HepG2 (cell line): ENCODE measurements at regions not wholly inside any gene's neighbourhood (a gene's known extent, or its start where the extent isn't known, plus 50 kb on each side); places are given as distances from the start of the nearest gene placed in this dataset.

Experiments used
- ATAC-seq: fragments of 200-7000 bp; cut with Tn5 transposase; 3 replicates; pipeline ENCODE4 v1.9.1; 2020; ENCODE audit warnings: mild to moderate bottlenecking, moderate library complexity
- BruUV-seq: library from RNA; stranded (reverse); fragments of 400-500 nt; replicated peaks from 2 replicates; lab custom pipeline; 2021; lab: Mats Ljungman, UMichigan
- CTCF ChIA-PET: fragments of 300-600 bp; formaldehyde crosslinking; extraction: SDS; loops from one replicate; lab custom pipeline; 2021; ENCODE audit warnings: low total read pairs, inconsistent platforms, low intra/inter-chr PET ratio; lab: Yijun Ruan, JAX
- POLR2A ChIA-PET: fragments of 350-600 bp; sonication (Branson Sonifier 250); formaldehyde crosslinking; loops from one replicate; lab custom pipeline; 2020; ENCODE audit warnings: antibody characterized with exemption, inconsistent platforms; lab: Yijun Ruan, JAX
- DNase-seq: peaks from one replicate; pipeline ENCODE4 v3.0.0-alpha.2; 2015; ENCODE audit warnings: low spot score
- FAIRE-seq: peaks from 3 replicates; lab custom pipeline; 2011; peaks lifted over from hg19 to GRCh38; lab: Jason Lieb, UNC
- H2AFZ ChIP-seq: one replicate; pipeline ENCODE4 v1.6.1; 2011; ENCODE audit warnings: low read length, inconsistent platforms
- H3K27ac ChIP-seq: fragments of 300-600 bp; 3 replicates; pipeline ENCODE4 v1.8.0; 2011; ENCODE audit warnings: mixed run types, mild to moderate bottlenecking, mixed read lengths, low read length, inconsistent platforms; ENCODE audit not compliant: insufficient read depth; ENCODE audit errors: extremely low read length
- H3K27me3 ChIP-seq, 2 experiments: fragments of 200-600 bp in 1 of 2; 2 replicates in 1 of 2; 3 replicates in 1 of 2; pipeline versions ENCODE4 v1.6.0 to v1.8.0; 2011; ENCODE audit warnings: low read length in 2 of 2, mild to moderate bottlenecking in 2 of 2, moderate library complexity in 2 of 2, inconsistent platforms in 1 of 2; ENCODE audit not compliant: insufficient read depth in 2 of 2, control insufficient read depth in 1 of 2
- H3K36me3 ChIP-seq, 2 experiments: fragments of 200-600 bp in 1 of 2; replicated peaks in 1 of 2; 2 replicates in 1 of 2; 3 replicates in 1 of 2; pipeline versions ENCODE4 v1.5.1 to v1.8.0; 2011; ENCODE audit warnings: low read length in 2 of 2, inconsistent platforms in 1 of 2; ENCODE audit not compliant: insufficient read depth in 2 of 2, control insufficient read depth in 1 of 2
- H3K4me1 ChIP-seq: 2 replicates; pipeline ENCODE4 v1.5.1; 2012; ENCODE audit warnings: low read length, inconsistent platforms; ENCODE audit not compliant: insufficient read depth
- H3K4me2 ChIP-seq: 2 replicates; pipeline ENCODE4 v1.6.0; 2011; ENCODE audit warnings: low read depth, low read length, inconsistent platforms
- H3K4me3 ChIP-seq, 3 experiments: fragments of 200-600 bp in 1 of 3; sonication (generic), shearing (Covaris generic) in 1 of 3; replicated peaks in 1 of 3; 2 replicates each; pipeline ENCODE4 v1.5.1; 2011 to 2016; ENCODE audit warnings: low read length in 3 of 3, inconsistent platforms in 2 of 3, low read depth in 2 of 3, mild to moderate bottlenecking in 2 of 3, control low read depth in 1 of 3, mixed read lengths in 1 of 3; ENCODE audit not compliant: insufficient read depth in 1 of 3
- H3K79me2 ChIP-seq: one replicate; pipeline ENCODE4 v1.6.1; 2011; ENCODE audit warnings: low read length, inconsistent platforms; ENCODE audit not compliant: insufficient read depth
- H3K9ac ChIP-seq: 2 replicates; pipeline ENCODE4 v1.6.0; 2011; ENCODE audit warnings: mild to moderate bottlenecking, low read depth, low read length, inconsistent platforms; ENCODE audit not compliant: insufficient read depth
- H3K9me3 ChIP-seq: 2 replicates; pipeline ENCODE4 v1.5.1; 2012; ENCODE audit warnings: mild to moderate bottlenecking, low read length
- H4K20me1 ChIP-seq: 2 replicates; pipeline ENCODE4 v1.6.0; 2011; ENCODE audit warnings: inconsistent platforms, mild to moderate bottlenecking, low read length, moderate library complexity; ENCODE audit not compliant: insufficient read depth
- ETS1 ChIP-seq: sonication (generic); formaldehyde crosslinking; IDR thresholded peaks from 2 replicates; pipeline ENCODE4 v1.4.0; 2020; ENCODE audit warnings: missing genetic modification reagents
- NFE2L2 ChIP-seq: fragments of 150-350 bp; IDR thresholded peaks from 2 replicates; pipeline ENCODE4 v1.6.1; 2014; ENCODE audit warnings: low read length
- POLR2G ChIP-seq: fragments of 200-400 bp; formaldehyde crosslinking; IDR thresholded peaks from 2 replicates; pipeline ENCODE4 v1.6.1; 2018; ENCODE audit warnings: mild to moderate bottlenecking, low read depth, low read length, moderate library complexity
- RBM39 ChIP-seq: fragments of 200-400 bp; formaldehyde crosslinking; IDR thresholded peaks from one replicate; pipeline ENCODE4 v1.6.1; 2018; ENCODE audit warnings: antibody characterized with exemption, mild to moderate bottlenecking, low read depth, low read length; ENCODE audit not compliant: poor library complexity, severe bottlenecking
- WGBS: methylation state at CpG from one replicate; pipeline ENCODE4 v1.1.6; 2017; ENCODE audit warnings: low lambda C conversion rate; 5-methylcytosine and 5-hydroxymethylcytosine counted together
- in situ Hi-C: cut with HindIII; loops from 2 replicates; pipeline ENCODE4 v1.10.0; 2017; ENCODE audit warnings: low pct_unique_long_range_greater_than_20kb; ENCODE audit not compliant: extremely low pct_ligation_motif_present
- intact Hi-C: fragments of 100-400 bp; cut with micrococcal nuclease; formaldehyde crosslinking; loops from one replicate; pipeline ENCODE4 v1.10.0; 2022; ENCODE audit not compliant: unreplicated experiment

- no peak for TF ChIP-seq NFE2L2
Observed at GRCh38 chr6:128600397-128600951, 80.1 kb upstream of the PTPRK start (continued).

DNA sequence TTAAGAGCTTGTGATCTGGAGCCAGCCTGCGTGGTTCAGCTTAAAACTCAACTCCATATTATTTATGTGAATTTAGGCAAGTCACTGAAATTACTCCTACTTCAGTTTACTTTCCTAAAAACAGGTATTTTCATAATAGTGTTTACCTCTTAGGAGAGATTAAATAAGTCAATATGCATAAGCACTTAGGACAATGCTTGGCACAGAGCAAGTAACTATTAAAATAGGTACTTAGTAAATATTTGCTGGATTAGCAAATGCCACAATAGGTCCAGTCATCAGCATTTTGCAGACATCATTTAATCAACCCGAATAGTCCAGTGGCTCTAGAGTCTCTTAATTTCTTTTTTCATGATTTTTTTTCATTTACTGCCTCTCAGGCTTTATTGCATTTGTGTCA, 78.6 kb upstream of the PTPRK start:
- Histone ChIP-seq H4K20me1 (no peaks in the 10 kb centered on the region), H3K79me2 (no peaks in the 10 kb centered on the region), H3K4me2 (no peak overlapping the region), H3K9me3 (no peaks in the 10 kb centered on the region), H3K4me3 (no peak overlapping the region), H3K9ac (no peak overlapping the region), H2AFZ (no peak overlapping the region), H3K27me3 (peaks cover 0 to 13% of the 10 kb centered on the region in 2 experiments; a peak in 2 of 5 replicates), H3K4me1 (no peaks in the 10 kb centered on the region), H3K27ac (no peak overlapping the region), H3K36me3 (no peaks in the 10 kb centered on the region)
- no peak for TF ChIP-seq ETS1
- TF ChIP-seq POLR2G = no peak
- DNase-seq (no peak), FAIRE-seq (no peak), ATAC-seq (no peak)
- in situ Hi-C loops (no loop called here), intact Hi-C loops (no loop called here)
- ChIA-PET POLR2A (no interaction called here), CTCF (no interaction called here)
- no TSS peak for BruUV-seq
- 0% methylated on average over 2 of the region's 2 CpGs for WGBS

DNA sequence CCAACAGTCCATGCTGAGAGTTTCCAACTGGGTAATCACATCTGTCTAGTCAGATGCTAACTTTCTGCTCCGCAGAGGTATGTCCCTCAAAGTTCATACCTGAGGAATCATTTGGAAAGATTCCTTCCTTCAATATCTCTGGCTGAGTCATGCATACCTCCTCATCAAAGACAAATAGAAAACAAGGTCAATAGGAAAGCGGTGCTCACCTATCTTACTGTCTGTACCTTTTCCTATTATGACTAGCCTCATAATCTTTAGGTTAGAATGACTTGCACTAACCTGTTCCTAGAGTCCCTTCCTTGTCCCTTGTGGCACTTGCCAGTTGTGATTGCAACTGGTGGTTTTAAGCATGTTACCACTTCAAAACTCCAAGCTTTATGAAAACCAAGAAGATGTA, 78.2 kb upstream of the PTPRK start:
- H3K4me1 ChIP-seq = no peaks in the 10 kb centered on the region
- POLR2A ChIA-PET = no interaction called here
- no peak for DNase-seq
- BruUV-seq = no TSS peak
- WGBS = 23% methylated on average over 2 of the region's 2 CpGs
- no peak overlapping the region for H3K4me2 ChIP-seq
- no peak overlapping the region for H3K4me3 ChIP-seq
- H3K79me2 ChIP-seq = no peaks in the 10 kb centered on the region
- FAIRE-seq = no peak
- TF ChIP-seq RBM39 (no peak), NFE2L2 (0 out of 2 replicates have a peak, but pooled peaks have one; percentile 7)
- no peaks in the 10 kb centered on the region for H3K9me3 ChIP-seq
- no peak for ATAC-seq
- H3K27ac ChIP-seq = no peak overlapping the region
- in situ Hi-C loops (no loop called here), intact Hi-C loops (no loop called here)
- CTCF ChIA-PET = no interaction called here
- no peaks in the 10 kb centered on the region for H4K20me1 ChIP-seq
- H3K9ac ChIP-seq = no peak overlapping the region
- H3K36me3 ChIP-seq = no peaks in the 10 kb centered on the region
- no peak overlapping the region for H2AFZ ChIP-seq
- H3K27me3 ChIP-seq = peaks cover 0 to 13% of the 10 kb centered on the region in 2 experiments; a peak in 2 of 5 replicates
